ENCODE measurements at regions not wholly inside any gene's neighbourhood (a gene's known extent, or its start where the extent isn't known, plus 50 kb on each side); places are given as distances from the start of the nearest gene placed in this dataset.

- intact Hi-C loops (cut with DNase I) = no loop called here
These were observed 351.9 kb downstream of the EPM2A start for GRCh38 chr6:145383428-145383827.

GRCh38 chr6:145384503-145384902 lies 350.8 kb downstream of the EPM2A start:
- no peak overlapping the region for H3K27ac ChIP-seq
- intact Hi-C loops (cut with DNase I) = no loop called here
- H3K4me1 ChIP-seq = no peaks in the 10 kb centered on the region
- no peaks in the 10 kb centered on the region for H3K27me3 ChIP-seq
- no peak for DNase-seq (ENCODE audit: extremely low spot score in 2 of 2)
- no peaks in the 10 kb centered on the region for H3K36me3 ChIP-seq
- no peaks in the 10 kb centered on the region for H3K9me3 ChIP-seq
- TF ChIP-seq POLR2AphosphoS5 (IDR thresholded peaks at IDR 0.05; ENCODE audit: insufficient read depth in 1 of 2, low read depth in 1 of 2) = no peak
- no peak for TF ChIP-seq POLR2A (IDR thresholded peaks at IDR 0.05)
- TF ChIP-seq CTCF (IDR thresholded peaks at IDR 0.05) = no peak
- no peak overlapping the region for H3K4me3 ChIP-seq

More at GRCh38 chr6:145383428-145383827, 351.9 kb downstream of the EPM2A start:
- Histone ChIP-seq H3K27ac (no peak overlapping the region), H3K4me3 (no peak overlapping the region), H3K4me1 (no peaks in the 10 kb centered on the region), H3K36me3 (no peaks in the 10 kb centered on the region), H3K27me3 (no peaks in the 10 kb centered on the region), H3K9me3 (no peaks in the 10 kb centered on the region)
- TF ChIP-seq POLR2AphosphoS5 (IDR thresholded peaks at IDR 0.05; ENCODE audit: insufficient read depth in 1 of 2, low read depth in 1 of 2) (no peak), CTCF (IDR thresholded peaks at IDR 0.05) (no peak), POLR2A (IDR thresholded peaks at IDR 0.05) (no peak)
- no peak for DNase-seq (ENCODE audit: extremely low spot score in 2 of 2)

GRCh38 chr6:145396499-145396898 lies 338.8 kb downstream of the EPM2A start:
- H3K27me3 ChIP-seq = no peaks in the 10 kb centered on the region
- no peak for DNase-seq (ENCODE audit: extremely low spot score in 2 of 2)
- no peaks in the 10 kb centered on the region for H3K4me1 ChIP-seq
- intact Hi-C loops (cut with DNase I) = no loop called here
- H3K9me3 ChIP-seq = no peaks in the 10 kb centered on the region
- H3K27ac ChIP-seq = no peak overlapping the region
- no peak overlapping the region for H3K4me3 ChIP-seq
- H3K36me3 ChIP-seq = no peaks in the 10 kb centered on the region
- TF ChIP-seq CTCF (IDR thresholded peaks at IDR 0.05) (no peak), POLR2A (IDR thresholded peaks at IDR 0.05) (no peak), POLR2AphosphoS5 (IDR thresholded peaks at IDR 0.05; ENCODE audit: insufficient read depth in 1 of 2, low read depth in 1 of 2) (no peak)

GRCh38 chr6:145400508-145400907 lies 334.8 kb downstream of the EPM2A start:
- Histone ChIP-seq H3K4me1 (no peaks in the 10 kb centered on the region), H3K36me3 (no peaks in the 10 kb centered on the region), H3K4me3 (no peak overlapping the region), H3K9me3 (no peaks in the 10 kb centered on the region), H3K27me3 (no peaks in the 10 kb centered on the region), H3K27ac (no peak overlapping the region)
- no peak for TF ChIP-seq POLR2AphosphoS5 (IDR thresholded peaks at IDR 0.05; ENCODE audit: insufficient read depth in 1 of 2, low read depth in 1 of 2)
- TF ChIP-seq POLR2A (IDR thresholded peaks at IDR 0.05) = no peak
- TF ChIP-seq CTCF (IDR thresholded peaks at IDR 0.05) = no peak
- intact Hi-C loops (cut with DNase I) = no loop called here
- no peak for DNase-seq (ENCODE audit: extremely low spot score in 2 of 2)

- no peaks in the 10 kb centered on the region for H3K27me3 ChIP-seq
- intact Hi-C loops (cut with DNase I) = no loop called here
- no peaks in the 10 kb centered on the region for H3K36me3 ChIP-seq
- no peaks in the 10 kb centered on the region for H3K4me1 ChIP-seq
- no peak overlapping the region for H3K4me3 ChIP-seq
- H3K27ac ChIP-seq = no peak overlapping the region
- no peaks in the 10 kb centered on the region for H3K9me3 ChIP-seq
- TF ChIP-seq POLR2AphosphoS5 (IDR thresholded peaks at IDR 0.05; ENCODE audit: insufficient read depth in 1 of 2, low read depth in 1 of 2) (no peak), CTCF (IDR thresholded peaks at IDR 0.05) (no peak), POLR2A (IDR thresholded peaks at IDR 0.05) (no peak)
- DNase-seq (ENCODE audit: extremely low spot score in 2 of 2) = no peak
These were observed 330.2 kb downstream of the EPM2A start for GRCh38 chr6:145405006-145405551.

Measured in vagina (tissue), 2 donors.